ENCODE measurements at regions not wholly inside any gene's neighbourhood (a gene's known extent, or its start where the extent isn't known, plus 50 kb on each side); places are given as distances from the start of the nearest gene placed in this dataset.

DNA sequence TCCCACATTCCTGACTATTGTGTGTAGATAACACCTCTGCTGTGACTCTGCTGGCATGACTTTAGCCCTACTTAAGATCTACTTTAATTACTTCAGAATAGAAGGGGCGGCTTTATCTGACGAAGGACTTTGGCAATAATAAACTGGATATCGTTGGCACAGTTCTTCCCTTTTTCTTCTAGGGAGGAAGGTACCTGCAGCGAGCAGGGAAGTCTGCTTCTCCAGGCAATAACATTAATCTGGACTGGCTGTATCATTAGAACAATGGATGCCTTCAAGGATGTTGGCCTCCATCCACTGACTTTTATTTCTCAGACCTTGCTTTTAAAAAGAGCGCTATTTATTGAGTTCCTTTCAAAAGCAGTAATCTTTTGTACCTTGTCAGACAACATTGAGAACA lies 172.6 kb upstream of the THSD7A start:
- TF ChIP-seq POLR2AphosphoS5 (IDR thresholded peaks at IDR 0.05) (no peak), POLR2A (IDR thresholded peaks at IDR 0.05) (no peak)
- TF ChIP-seq, protein P1, sequence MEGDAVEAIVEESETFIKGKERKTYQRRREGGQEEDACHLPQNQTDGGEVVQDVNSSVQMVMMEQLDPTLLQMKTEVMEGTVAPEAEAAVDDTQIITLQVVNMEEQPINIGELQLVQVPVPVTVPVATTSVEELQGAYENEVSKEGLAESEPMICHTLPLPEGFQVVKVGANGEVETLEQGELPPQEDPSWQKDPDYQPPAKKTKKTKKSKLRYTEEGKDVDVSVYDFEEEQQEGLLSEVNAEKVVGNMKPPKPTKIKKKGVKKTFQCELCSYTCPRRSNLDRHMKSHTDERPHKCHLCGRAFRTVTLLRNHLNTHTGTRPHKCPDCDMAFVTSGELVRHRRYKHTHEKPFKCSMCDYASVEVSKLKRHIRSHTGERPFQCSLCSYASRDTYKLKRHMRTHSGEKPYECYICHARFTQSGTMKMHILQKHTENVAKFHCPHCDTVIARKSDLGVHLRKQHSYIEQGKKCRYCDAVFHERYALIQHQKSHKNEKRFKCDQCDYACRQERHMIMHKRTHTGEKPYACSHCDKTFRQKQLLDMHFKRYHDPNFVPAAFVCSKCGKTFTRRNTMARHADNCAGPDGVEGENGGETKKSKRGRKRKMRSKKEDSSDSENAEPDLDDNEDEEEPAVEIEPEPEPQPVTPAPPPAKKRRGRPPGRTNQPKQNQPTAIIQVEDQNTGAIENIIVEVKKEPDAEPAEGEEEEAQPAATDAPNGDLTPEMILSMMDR (IDR thresholded peaks at IDR 0.05 in 8 of 11, conservative IDR thresholded peaks at IDR 0.05 in 3 of 11) = no peak
- no peak for DNase-seq
- H3K4me1 ChIP-seq = no peaks in the 10 kb centered on the region
- no peak overlapping the region for H3K27ac ChIP-seq
- no peaks in the 10 kb centered on the region for H3K27me3 ChIP-seq (replicated peaks in 1 of 7)
- H3K9me3 ChIP-seq = no peaks in the 10 kb centered on the region
- H3K4me3 ChIP-seq = no peak overlapping the region
- intact Hi-C loops (cut with DNase I; ENCODE audit: low total_unique reads) = no loop called here
- 86 to 89% (median 87%) methylated on average over 5 of the region's 5 CpGs for WGBS, 5 donors
- H3K36me3 ChIP-seq = no peaks in the 10 kb centered on the region

DNA sequence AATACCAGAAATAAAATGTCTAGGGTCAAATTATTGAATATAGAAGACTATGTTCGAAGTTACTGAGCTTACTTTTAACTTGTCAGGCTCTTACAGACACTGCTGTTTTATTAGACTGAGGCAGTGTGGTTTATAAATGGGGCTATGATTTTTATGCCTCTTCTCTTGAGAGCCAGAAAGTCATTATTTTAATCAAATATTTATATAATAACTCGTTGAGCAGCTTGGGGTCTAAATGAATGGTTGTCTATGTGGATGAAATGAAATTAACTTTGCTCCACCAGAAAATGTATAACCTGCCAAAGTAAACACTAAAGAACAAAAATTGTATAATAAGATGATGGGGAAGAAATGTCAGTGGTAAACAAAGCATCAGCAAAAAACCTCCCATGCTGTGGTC lies 175.6 kb upstream of the THSD7A start:
- TF ChIP-seq, protein P1 (IDR thresholded peaks at IDR 0.05 in 8 of 11, conservative IDR thresholded peaks at IDR 0.05 in 3 of 11) = no peak
- TF ChIP-seq POLR2AphosphoS5 (IDR thresholded peaks at IDR 0.05) (no peak), POLR2A (IDR thresholded peaks at IDR 0.05) (no peak)
- H3K4me3 ChIP-seq = no peak overlapping the region
- no peaks in the 10 kb centered on the region for H3K4me1 ChIP-seq
- 42 to 71% (median 49%) methylated on average over 2 of the region's 2 CpGs for WGBS, 5 donors
- no peaks in the 10 kb centered on the region for H3K36me3 ChIP-seq
- no peak for DNase-seq
- intact Hi-C loops (cut with DNase I; ENCODE audit: low total_unique reads) = no loop called here
- no peaks in the 10 kb centered on the region for H3K27me3 ChIP-seq (replicated peaks in 1 of 7)
- H3K27ac ChIP-seq = no peak overlapping the region
- no peaks in the 10 kb centered on the region for H3K9me3 ChIP-seq

DNA sequence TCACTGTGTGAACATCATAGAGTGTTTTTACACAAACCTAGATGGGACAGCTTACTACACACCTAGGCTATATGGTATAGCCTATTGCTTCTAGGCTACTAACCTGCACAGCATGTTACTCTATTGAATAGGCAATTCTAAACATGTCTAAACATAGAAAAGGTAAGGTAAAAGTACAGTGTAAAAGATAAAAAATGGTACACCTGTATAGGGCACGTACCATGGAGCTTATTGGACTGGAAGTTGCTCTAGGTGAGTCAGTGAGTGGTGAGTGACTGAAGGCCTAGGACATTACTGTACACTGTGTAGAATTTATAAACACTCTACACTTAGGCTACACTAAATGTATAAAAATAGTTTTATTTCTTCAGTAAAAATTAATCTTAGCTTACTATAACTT lies 182.0 kb upstream of the THSD7A start:
- no peaks in the 10 kb centered on the region for H3K9me3 ChIP-seq
- no peak overlapping the region for H3K4me3 ChIP-seq
- no peaks in the 10 kb centered on the region for H3K36me3 ChIP-seq
- no peak for DNase-seq
- no peak for TF ChIP-seq POLR2A (IDR thresholded peaks at IDR 0.05)
- TF ChIP-seq, protein P1 (IDR thresholded peaks at IDR 0.05 in 8 of 11, conservative IDR thresholded peaks at IDR 0.05 in 3 of 11) = no peak
- TF ChIP-seq POLR2AphosphoS5 (IDR thresholded peaks at IDR 0.05) = no peak
- no peaks in the 10 kb centered on the region for H3K27me3 ChIP-seq (replicated peaks in 1 of 7)
- no peaks in the 10 kb centered on the region for H3K4me1 ChIP-seq
- intact Hi-C loops (cut with DNase I; ENCODE audit: low total_unique reads) = no loop called here
- WGBS, 5 donors = 70 to 82% (median 77%) methylated on average over 1 of the region's 1 CpG
- no peak overlapping the region for H3K27ac ChIP-seq

DNA sequence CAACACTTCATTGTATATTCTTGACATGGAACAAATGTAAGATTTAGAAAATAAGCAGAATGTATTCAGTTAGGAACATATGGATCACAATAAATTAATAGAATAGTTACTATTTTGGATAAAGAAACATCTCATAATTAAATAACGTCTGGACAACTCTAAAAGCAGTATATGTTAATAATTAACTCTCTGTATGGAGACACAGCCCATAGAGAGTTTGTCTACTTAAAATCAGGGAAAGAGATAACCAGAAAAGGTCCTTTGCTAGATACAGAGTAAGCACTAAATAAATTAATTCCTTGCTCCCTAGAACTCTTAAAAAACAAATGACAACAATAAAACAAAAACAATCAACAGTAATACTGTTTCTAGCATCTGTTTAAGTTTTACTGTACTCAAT lies 184.4 kb upstream of the THSD7A start:
- no peaks in the 10 kb centered on the region for H3K36me3 ChIP-seq
- H3K27me3 ChIP-seq (replicated peaks in 1 of 7) = no peaks in the 10 kb centered on the region
- 59 to 79% (median 74%) methylated on average over 1 of the region's 1 CpG for WGBS, 5 donors
- intact Hi-C loops (cut with DNase I; ENCODE audit: low total_unique reads) = no loop called here
- H3K4me3 ChIP-seq = no peak overlapping the region
- TF ChIP-seq POLR2A (IDR thresholded peaks at IDR 0.05) (no peak), POLR2AphosphoS5 (IDR thresholded peaks at IDR 0.05) (no peak)
- TF ChIP-seq, protein P1 (IDR thresholded peaks at IDR 0.05 in 8 of 11, conservative IDR thresholded peaks at IDR 0.05 in 3 of 11) = no peak
- H3K27ac ChIP-seq = no peak overlapping the region
- no peaks in the 10 kb centered on the region for H3K4me1 ChIP-seq
- no peaks in the 10 kb centered on the region for H3K9me3 ChIP-seq
- DNase-seq = no peak
